A673 (cell line): ENCODE measurements at regions not wholly inside any gene's neighbourhood (a gene's known extent, or its start where the extent isn't known, plus 50 kb on each side); places are given as distances from the start of the nearest gene placed in this dataset.

ENCODE experiments used
- BruUV-seq: library from RNA; stranded (reverse); fragments of 400-500 nt; replicated peaks from 2 replicates; lab custom pipeline; 2021; lab: Mats Ljungman, UMichigan
- CTCF ChIA-PET: fragments of 300-600 bp; sonication (Branson Sonifier 250); formaldehyde crosslinking; loops from one replicate; lab custom pipeline; 2022; ENCODE audit warnings: antibody characterized with exemption; lab: Charles Lee
- POLR2A ChIA-PET: fragments of 300-600 bp; sonication (Branson Sonifier 250); formaldehyde crosslinking; loops from one replicate; lab custom pipeline; 2022; ENCODE audit warnings: antibody characterized with exemption; ENCODE audit not compliant: low non-redundant PET; lab: Charles Lee
- DNase-seq: peaks from one replicate; pipeline ENCODE4 v3.0.0-alpha.2; 2015; ENCODE audit warnings: low spot score
- H3K27ac ChIP-seq: fragments of 200-600 bp; sonication (generic); 2 replicates; pipeline ENCODE4 v1.5.1; 2016; ENCODE audit warnings: mixed run types, low read depth, mild to moderate bottlenecking, mixed read lengths, antibody characterized with exemption, low read length; ENCODE audit not compliant: poor library complexity, severe bottlenecking
- H3K27me3 ChIP-seq: fragments of 200-600 bp; sonication (generic); replicated peaks from 2 replicates; pipeline ENCODE4 v1.6.1; 2017; ENCODE audit warnings: mixed run types, low read depth, mild to moderate bottlenecking, mixed read lengths, antibody characterized with exemption, low read length; ENCODE audit not compliant: insufficient read depth, poor library complexity
- H3K36me3 ChIP-seq: fragments of 200-600 bp; sonication (generic); 2 replicates; pipeline ENCODE4 v1.6.1; 2016; ENCODE audit warnings: mixed run types, mild to moderate bottlenecking, mixed read lengths, antibody characterized with exemption, low read length; ENCODE audit not compliant: insufficient read depth, poor library complexity, severe bottlenecking
- H3K4me1 ChIP-seq: fragments of 200-600 bp; sonication (generic); 2 replicates; pipeline ENCODE4 v1.6.1; 2017; ENCODE audit warnings: mixed run types, mild to moderate bottlenecking, mixed read lengths, antibody characterized with exemption, low read length; ENCODE audit not compliant: insufficient read depth, poor library complexity, severe bottlenecking
- H3K4me3 ChIP-seq: fragments of 200-600 bp; sonication (generic); 2 replicates; pipeline ENCODE4 v1.5.1; 2016; ENCODE audit warnings: low read depth, mixed run types, mild to moderate bottlenecking, mixed read lengths, low read length; ENCODE audit not compliant: poor library complexity, severe bottlenecking
- H3K9me3 ChIP-seq: fragments of 200-600 bp; sonication (generic); 2 replicates; pipeline ENCODE4 v1.6.1; 2016; ENCODE audit warnings: mixed run types, low read depth, mild to moderate bottlenecking, mixed read lengths, antibody characterized with exemption, low read length; ENCODE audit not compliant: poor library complexity, severe bottlenecking
- CTCF ChIP-seq: fragments of 300-800, 200-600 bp; sonication (generic); conservative IDR thresholded peaks from 2 replicates; pipeline ENCODE4 v1.5.1; 2017; ENCODE audit warnings: low read depth, mild to moderate bottlenecking, antibody characterized with exemption, low read length, moderate library complexity, mixed read lengths
- EZH2 ChIP-seq: fragments of 200-600 bp; sonication (generic); IDR thresholded peaks from 2 replicates; pipeline ENCODE4 v1.6.1; 2017; ENCODE audit warnings: borderline replicate concordance, low read depth, mild to moderate bottlenecking, mixed read lengths, antibody characterized with exemption, low read length; ENCODE audit not compliant: poor library complexity, severe bottlenecking
- intact Hi-C: fragments of 100-400 bp; cut with micrococcal nuclease; formaldehyde crosslinking; loops from one replicate; pipeline ENCODE4 v1.10.0; 2022; ENCODE audit not compliant: unreplicated experiment

DNA sequence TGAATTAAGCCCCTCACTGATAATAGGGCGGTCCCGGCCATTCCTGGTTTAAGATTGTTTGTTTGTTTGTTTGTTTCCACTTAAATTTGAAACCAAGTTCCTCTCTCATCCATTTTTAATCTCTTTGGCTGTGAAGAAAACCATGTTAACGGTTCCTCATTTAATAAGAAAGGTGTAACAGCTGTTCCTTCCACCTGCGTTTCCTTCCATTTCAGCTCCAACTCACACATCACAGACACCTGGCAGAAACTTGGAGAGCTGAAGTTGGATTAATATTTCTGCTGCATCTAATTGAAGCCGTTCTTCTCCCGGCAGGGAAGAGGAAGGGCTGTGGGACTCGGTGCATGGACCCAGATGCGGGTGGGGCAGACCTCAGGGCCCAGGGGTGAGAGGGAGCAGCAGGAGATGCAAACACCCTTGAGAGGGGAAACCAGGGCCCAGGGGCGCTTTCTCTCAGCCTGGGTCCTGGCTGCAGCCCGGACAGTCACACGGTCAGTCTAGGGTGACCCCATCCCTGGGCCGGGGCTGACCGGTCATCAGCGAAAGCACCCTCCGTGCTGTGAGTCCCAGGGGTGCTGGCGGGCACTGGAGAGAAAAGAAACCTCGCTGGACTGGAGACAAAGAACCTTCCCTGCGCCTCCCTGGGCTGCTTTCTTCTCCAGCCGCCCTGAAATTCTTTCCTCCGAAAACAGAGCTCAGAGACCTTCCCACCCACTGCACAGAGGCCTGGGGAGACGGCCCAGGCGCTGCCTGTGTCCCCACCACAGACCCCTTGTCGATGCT lies 242.0 kb downstream of the BRD1 start:
- CTCF ChIA-PET: no interaction called here

GRCh38 chr22:49583886-49584505 lies 243.7 kb downstream of the BRD1 start:
- no peak overlapping the region for H3K27ac ChIP-seq
- BruUV-seq: no TSS peak
- no peak for DNase-seq
- no peaks in the 10 kb centered on the region for H3K36me3 ChIP-seq
- H3K4me3 ChIP-seq: no peak overlapping the region
- intact Hi-C loops: no loop called here
- no peaks in the 10 kb centered on the region for H3K4me1 ChIP-seq
- ChIA-PET CTCF (no interaction called here), POLR2A (no interaction called here)
- TF ChIP-seq EZH2 (no peak), CTCF (no peak)
- H3K9me3 ChIP-seq: no peaks in the 10 kb centered on the region
- H3K27me3 ChIP-seq: no peaks in the 10 kb centered on the region

More for the DNA sequence above, 242.0 kb downstream of the BRD1 start:
- intact Hi-C loops: no loop called here
- H3K4me3 ChIP-seq: no peak overlapping the region
- POLR2A ChIA-PET: no interaction called here
- no peak for DNase-seq
- no TSS peak for BruUV-seq
- no peaks in the 10 kb centered on the region for H3K9me3 ChIP-seq
- no peaks in the 10 kb centered on the region for H3K36me3 ChIP-seq
- H3K4me1 ChIP-seq: no peaks in the 10 kb centered on the region
- H3K27ac ChIP-seq: no peak overlapping the region
- no peaks in the 10 kb centered on the region for H3K27me3 ChIP-seq
- no peak for TF ChIP-seq CTCF
- TF ChIP-seq EZH2: no peak

DNA sequence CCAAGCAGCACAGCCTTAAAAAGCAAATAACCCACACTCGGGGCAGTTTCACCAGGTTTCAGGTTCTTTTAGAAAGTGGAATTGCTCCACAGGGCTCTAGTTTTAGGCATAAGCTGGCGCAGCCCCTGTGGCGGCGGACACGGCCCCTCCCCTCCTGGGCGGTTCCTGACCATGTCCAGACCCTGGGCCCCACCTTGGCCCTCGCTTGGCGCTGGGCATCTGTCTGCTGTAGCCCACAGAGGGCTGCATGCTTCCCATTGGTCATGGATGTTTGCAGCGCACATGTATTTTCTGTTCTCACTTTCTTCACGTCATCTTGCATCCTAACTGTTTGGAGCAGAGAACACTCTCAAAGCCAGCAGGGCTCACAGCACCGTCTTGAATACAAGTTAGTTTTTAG lies 244.3 kb downstream of the BRD1 start:
- DNase-seq: no peak
- Histone ChIP-seq H3K27ac (no peak overlapping the region), H3K4me1 (no peaks in the 10 kb centered on the region), H3K36me3 (no peaks in the 10 kb centered on the region), H3K27me3 (no peaks in the 10 kb centered on the region), H3K4me3 (no peak overlapping the region), H3K9me3 (no peaks in the 10 kb centered on the region)
- BruUV-seq: no TSS peak
- intact Hi-C loops: no loop called here
- ChIA-PET POLR2A (no interaction called here), CTCF (no interaction called here)
- TF ChIP-seq EZH2 (no peak), CTCF (no peak)
